GM19035 (cell line): ENCODE measurements at regions not wholly inside any gene's neighbourhood (a gene's known extent, or its start where the extent isn't known, plus 50 kb on each side); places are given as distances from the start of the nearest gene placed in this dataset.
A peak's percentile ranks its signal among the peaks of the same experiment; 100 is the strongest.
"Not testable (repeated sequence)": the region's sequence is repeated elsewhere in the genome, so short reads cannot be mapped to it uniquely, and the experiment has no call there.

Experiments
- ATAC-seq: cut with Tn5 transposase; IDR thresholded peaks from one replicate; pipeline ENCODE4 v1.9.1; 2021; ENCODE audit not compliant: unreplicated experiment

- no peak for ATAC-seq
These were observed 84.8 kb upstream of the DNAJC10 start for GRCh38 chr2:182631299-182631698.

GRCh38 chr2:182634386-182634785 is 81.7 kb upstream of the DNAJC10 start:
- no peak for ATAC-seq

GRCh38 chr2:182636699-182637098 is 79.4 kb upstream of the DNAJC10 start:
- ATAC-seq, result no peak

GRCh38 chr2:182638667-182639066 is 77.4 kb upstream of the DNAJC10 start:
- ATAC-seq, result no peak

GRCh38 chr2:182639971-182640370 is 76.1 kb upstream of the DNAJC10 start:
- no peak for ATAC-seq

GRCh38 chr2:182642328-182642727 is 73.7 kb upstream of the DNAJC10 start:
- peak; percentile 100 for ATAC-seq

GRCh38 chr2:182646763-182647498 is 69.1 kb upstream of the DNAJC10 start:
- no peak for ATAC-seq

- no peak for ATAC-seq
These were observed 68.6 kb upstream of the DNAJC10 start for GRCh38 chr2:182647499-182647787.

- no peak for ATAC-seq
These were observed 66.7 kb upstream of the DNAJC10 start for GRCh38 chr2:182649316-182649715.

- no peak for ATAC-seq
These were observed 65.4 kb upstream of the DNAJC10 start for GRCh38 chr2:182650704-182651103.

GRCh38 chr2:182652326-182652725 is 63.7 kb upstream of the DNAJC10 start:
- no peak for ATAC-seq

- no peak for ATAC-seq
These were observed 60.3 kb upstream of the DNAJC10 start for GRCh38 chr2:182655750-182656149.

GRCh38 chr2:182664212-182664611 is 51.8 kb upstream of the DNAJC10 start:
- no peak for ATAC-seq

- not testable (repeated sequence) for ATAC-seq
These were observed 50.6 kb upstream of the DNAJC10 start for GRCh38 chr2:182665500-182665899.
